Prostate gland (tissue), 2 donors: ENCODE measurements at regions not wholly inside any gene's neighbourhood (a gene's known extent, or its start where the extent isn't known, plus 50 kb on each side); places are given as distances from the start of the nearest gene placed in this dataset.

Experiments
- CTCF ChIP-seq, 4 experiments: fragments of 200-600 bp in 2 of 4; fragments of 450-650 bp in 2 of 4; sonication (generic) in 2 of 4; IDR thresholded peaks; 1 replicate in 3 of 4; 2 replicates in 1 of 4; pipeline ENCODE4 v1.5.1; 2016 to 2019; ENCODE audit warnings: antibody characterized with exemption in 4 of 4, mild to moderate bottlenecking in 2 of 4, moderate library complexity in 2 of 4
- POLR2A ChIP-seq: fragments of 450-650 bp; IDR thresholded peaks from one replicate; pipeline ENCODE4 v1.6.1; 2016; ENCODE audit warnings: antibody characterized with exemption, mild to moderate bottlenecking
- POLR2AphosphoS5 ChIP-seq: sonication (generic); formaldehyde crosslinking; IDR thresholded peaks from one replicate; pipeline ENCODE4 v1.6.1; 2017; ENCODE audit warnings: antibody characterized with exemption

GRCh38 chr1:14138687-14139086 is 438.7 kb downstream of the PRDM2 start:
- TF ChIP-seq CTCF (IDR thresholded peaks at IDR 0.05) (no peak), POLR2A (no peak), POLR2AphosphoS5 (no peak)
